ENCODE measurements at regions not wholly inside any gene's neighbourhood (a gene's known extent, or its start where the extent isn't known, plus 50 kb on each side); places are given as distances from the start of the nearest gene placed in this dataset.

DNA sequence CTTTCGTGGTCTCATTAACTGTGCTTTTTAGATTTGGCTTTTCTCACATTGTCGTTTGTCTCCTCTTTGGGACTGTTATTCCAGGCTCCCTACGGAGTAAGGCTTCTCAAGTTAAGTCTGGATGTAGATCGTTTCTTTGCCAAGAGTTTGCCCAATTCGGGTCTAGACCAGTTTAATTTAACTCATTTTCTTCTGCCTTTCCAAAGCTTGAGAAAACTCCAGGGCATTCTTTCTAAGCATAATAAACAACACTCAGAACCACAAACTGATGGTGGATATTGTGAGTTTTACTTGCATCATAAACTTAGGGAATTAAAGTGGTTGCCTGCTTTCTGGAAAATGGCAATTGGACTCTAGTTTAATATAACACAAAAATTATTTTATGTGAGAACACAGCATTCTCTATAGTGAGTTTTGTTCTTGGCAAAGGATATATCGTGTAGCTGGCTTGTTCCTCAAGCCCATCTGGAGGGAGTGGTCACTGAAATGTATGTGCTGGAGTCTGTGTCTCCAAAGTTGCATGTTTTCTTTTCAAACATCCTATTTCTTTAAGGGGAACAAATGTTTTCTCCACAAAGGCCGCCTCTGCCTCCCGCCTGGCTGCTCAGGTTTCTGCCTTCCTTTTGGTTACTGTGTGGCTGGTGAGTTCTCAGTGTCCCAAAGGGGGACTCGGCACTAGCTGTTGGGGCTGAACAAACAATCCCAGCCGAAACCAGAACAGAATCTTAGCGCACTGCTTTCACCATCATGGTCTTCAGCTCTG lies 211.3 kb upstream of the FBN2 start:
- no peak for FAIRE-seq

DNA sequence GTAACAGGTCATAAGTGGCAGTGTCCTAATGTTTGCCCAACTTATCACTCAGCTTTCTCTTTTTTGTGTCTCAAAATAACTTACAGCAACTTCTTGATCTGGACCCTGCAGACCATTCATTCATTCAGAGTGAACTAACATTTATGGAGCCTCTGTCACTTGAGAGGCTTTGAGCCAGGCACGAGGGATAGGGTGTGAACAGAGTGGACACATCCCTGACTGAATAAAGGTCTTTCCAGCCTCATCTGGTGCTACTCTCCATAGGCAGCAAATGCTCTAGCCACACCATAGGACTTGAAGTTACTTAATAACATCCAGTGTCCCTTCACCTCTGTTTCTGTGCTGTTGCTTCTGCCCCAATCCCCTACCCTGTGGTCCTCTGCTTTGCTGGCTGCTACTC lies 212.1 kb upstream of the FBN2 start:
- no peak for FAIRE-seq

DNA sequence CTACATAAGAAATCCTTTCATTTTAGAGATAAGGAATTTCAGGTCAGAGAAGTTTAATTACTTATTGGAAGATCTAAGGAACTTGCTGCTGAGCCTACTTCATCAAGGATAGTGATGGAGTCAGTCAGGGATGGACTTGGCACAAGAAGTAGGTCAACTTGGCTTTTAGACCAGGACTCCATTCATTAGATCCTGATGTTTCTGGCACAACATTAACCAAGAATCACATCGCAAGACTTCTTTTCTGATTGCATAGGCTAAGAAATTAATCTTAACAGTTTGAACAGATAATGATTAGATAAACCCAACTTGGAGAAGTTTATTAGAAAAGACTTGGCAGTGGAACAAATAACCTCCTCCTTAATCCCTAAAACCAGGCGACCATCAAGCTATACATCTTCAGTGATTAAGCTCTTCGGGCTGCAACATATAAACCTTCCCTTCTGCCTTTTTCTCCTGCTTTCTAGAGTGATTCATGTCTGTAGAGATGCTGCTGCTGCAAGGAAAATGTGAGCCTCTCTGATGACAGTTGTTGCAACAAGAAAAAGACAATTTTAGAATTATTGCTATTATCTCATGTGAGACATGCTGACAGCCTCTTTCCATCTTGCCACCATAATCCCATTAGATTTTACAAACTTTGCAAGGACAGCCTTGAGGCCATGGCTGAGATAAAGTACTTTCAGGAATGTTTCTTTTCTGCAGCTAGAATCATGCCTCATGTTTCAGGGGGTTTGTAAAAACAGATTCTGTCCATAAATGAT lies 207.9 kb upstream of the SLC27A6 start:
- FAIRE-seq: no peak

DNA sequence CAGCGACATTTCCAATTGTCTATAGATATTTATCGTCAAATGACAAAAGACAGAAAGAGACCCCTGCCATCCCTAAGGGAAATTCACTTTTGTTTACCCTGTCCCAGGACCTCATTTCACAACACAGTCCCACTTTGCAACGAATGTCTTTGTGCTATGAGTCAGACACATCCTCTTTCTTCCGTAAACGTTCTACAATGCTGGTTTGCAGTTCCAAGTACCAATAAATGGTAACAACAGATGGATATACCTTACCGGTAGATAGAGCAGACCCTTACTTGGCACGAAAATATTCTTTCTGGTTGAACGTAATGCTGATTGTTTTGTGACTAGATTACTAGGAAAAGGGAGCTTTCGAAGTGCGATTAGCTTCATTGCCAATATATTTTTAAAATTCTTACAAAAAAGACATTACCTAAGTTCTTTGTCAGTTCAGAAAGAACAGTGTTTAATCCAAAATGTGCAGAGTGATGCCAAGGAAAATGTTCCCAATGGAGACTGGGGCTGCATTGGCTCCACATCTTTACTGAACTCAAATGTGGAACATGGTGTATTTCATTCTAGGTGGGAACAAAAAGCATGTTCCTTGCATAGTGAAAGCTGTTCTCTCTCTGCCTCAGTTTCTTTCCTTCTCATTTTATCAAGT lies 202.5 kb upstream of the SLC27A6 start:
- FAIRE-seq: no peak

DNA sequence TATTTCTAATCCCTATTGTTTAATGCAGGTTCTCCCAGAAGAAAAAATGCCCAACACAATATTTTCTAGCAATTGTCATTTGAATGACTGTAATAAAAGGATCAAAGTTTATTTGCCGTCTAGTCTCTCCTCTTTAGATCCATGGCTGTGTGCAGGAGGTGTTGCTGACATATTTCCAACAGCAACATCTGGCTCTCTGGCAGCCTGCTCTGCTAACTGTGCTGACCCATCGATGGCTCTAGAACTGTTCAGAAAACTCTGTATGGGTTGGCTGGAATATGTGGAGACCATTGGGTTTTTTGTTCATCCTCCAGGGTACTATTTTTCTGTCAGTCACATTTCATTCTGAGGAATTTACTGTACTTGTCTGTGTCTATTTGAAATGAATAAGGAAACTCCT lies 202.0 kb upstream of the SLC27A6 start:
- FAIRE-seq: no peak

DNA sequence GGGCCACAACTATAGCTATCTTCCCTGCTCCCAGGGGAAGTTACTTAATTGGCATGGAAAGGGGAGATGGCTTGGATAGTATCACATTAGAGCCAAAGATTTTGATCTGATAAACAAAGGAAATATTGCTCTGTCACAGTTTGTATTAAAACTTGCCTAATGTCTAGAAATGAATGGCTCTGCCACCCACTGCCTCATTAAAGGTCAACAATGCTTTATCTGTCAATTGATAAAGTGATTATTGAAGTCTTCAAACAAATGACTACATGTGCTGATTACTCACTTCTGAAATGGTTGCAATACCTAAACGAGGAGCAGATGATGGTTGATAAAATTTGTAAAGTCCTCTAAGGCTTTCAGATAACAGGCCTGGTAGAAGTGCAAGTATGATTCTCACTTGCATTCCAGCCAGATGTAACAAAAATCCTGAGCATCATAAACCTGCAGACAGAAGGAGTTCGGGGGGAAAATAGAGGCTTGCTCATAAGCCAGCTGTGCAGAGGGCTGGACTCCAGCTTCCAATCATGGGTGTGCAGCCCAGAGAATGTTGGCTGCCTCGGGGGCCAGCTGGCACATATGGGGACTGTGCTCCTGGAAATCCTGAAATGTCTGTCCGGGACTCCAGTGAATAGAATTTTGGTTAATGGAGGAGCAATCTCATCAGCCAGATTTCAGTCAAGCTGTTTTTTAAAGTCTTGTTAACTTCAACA lies 200.5 kb upstream of the SLC27A6 start:
- FAIRE-seq: no peak

DNA sequence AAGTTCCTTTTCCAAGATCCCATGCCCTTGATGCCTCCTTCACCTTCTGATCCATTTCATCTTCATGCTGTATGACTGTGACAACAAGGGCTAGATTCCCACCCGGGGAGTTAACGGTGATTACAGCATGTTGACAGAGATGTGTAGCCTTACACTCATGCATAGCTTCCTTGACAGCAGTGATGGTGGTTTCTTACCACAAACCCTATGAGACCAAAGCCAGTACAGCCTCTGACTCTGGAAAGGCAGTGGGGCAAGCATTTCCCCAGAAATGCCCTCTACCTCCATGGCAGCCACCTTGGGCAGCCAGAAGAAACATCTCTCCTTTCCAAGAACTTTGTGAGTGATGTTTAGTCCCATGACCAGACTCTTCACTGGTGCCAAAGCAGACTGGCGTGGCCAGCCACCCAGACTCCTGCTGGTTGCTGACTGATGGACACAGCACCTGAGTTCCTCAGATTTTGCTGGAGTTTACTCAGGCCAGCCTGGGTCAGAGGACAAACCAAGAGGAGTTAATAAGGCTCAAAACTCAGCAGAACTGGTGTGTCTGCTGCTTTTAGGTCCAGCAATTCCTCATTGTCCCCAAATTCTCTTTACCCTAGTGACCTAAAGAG lies 199.7 kb upstream of the SLC27A6 start:
- no peak for FAIRE-seq

DNA sequence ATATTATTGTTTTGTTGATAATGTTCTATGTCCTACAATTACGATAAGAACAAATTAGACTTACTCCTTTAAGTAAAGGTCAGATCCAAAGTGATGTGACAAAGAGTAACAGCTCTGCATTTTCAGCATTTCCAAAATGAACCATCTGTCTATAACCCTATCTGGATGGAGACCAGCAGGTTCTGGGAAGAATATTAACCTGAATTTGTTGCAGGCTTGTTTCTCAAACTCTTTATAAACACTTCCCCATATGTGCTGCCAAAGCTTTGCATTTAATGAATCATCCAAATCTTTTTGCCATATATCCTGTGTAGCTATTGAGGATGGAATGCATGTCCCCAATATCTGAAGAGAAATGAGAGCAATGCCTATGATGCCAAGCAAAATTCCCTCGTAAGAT lies 198.9 kb upstream of the SLC27A6 start:
- no peak for FAIRE-seq

DNA sequence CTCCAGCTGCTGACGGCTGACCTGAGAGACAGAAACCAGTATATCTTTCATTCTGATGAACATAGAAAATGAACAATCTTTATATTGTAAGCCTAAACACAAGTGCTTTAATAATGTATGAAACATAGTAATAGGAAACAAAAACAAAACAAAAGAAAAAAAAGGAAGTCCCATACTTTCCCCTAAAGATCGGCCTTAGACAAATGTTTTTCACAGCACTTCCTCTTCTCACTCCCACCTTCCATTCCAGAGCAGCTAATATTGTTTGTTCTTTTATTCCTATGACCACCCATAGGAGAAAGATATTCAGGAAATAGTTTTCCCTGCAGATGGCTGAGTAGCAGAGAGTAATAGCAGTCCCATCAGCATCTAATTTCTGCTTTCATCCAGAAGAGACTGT lies 194.4 kb upstream of the SLC27A6 start:
- no peak for FAIRE-seq

DNA sequence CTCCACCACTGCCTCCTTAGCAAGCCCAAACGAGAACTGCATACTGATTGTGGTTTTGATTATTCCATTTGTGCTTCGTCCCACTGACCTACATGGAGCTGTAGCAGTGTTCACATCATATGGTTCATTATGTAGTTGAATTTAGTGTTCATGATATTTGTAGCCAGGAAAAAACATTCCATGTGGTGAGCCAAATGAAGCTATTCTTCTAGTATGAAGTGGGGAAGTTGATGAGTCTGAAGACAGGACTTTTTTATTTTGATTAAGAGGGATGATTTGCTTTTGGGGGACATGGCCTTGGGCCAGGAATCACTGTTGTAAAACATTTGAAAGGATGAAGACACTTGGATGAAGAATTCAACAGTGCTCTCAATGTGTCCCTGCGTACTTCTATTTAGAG lies 192.9 kb upstream of the SLC27A6 start:
- FAIRE-seq: no peak

DNA sequence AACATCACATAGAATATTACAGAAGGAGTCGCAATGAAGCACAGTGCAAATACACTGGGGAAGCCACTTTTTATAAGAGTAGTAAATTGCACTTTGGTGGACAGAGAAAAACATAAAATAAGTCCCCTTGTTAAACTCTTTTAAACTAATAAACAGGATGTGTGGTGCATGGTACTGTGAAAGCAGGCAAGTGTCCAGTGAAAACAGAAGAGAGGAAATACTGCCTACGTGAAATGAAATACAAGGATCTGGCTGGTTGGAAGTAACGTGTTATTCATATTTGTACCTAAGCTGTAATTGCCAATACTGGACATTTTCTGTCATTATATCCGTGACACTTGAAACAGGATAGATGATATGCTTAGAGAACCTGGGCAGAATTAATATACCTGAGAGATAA lies 191.9 kb upstream of the SLC27A6 start:
- FAIRE-seq: no peak

DNA sequence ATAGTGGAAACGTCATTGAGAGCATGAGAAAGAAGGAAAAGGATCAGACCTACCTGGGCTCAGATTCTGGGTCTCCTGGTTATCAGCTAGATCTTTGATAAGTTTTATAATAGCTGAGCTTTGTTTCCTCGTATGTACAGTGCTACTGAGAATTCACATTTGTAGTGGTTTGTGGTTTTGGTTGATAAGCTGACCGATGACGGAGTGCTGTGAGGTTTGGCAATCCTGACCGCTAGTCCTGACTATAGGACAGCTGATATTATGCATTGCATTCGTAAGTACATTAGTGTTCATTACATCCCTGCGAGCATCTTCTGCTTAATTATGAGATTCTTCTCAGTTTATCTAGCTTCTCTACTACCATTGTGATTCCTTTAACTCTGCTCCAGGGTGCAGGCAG lies 190.7 kb upstream of the SLC27A6 start:
- no peak for FAIRE-seq

DNA sequence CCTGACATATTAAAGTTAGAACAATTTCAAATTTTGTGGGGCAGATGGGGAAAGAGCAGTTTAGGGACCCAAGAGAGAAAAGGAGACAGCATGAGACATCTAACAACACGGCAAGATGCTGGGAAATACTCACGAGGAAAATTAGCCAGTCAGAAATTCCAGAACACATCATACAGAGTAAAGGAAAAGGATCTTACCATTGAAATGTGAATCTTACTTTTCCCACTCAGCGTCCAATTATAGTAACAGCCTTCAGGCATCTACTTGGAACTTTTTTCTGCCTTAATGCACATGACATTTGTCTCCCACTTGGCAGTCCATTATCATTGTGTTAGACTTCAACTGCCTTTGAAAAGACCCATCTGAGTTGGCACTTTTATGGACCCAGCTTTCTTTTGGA lies 189.7 kb upstream of the SLC27A6 start:
- no peak for FAIRE-seq

DNA sequence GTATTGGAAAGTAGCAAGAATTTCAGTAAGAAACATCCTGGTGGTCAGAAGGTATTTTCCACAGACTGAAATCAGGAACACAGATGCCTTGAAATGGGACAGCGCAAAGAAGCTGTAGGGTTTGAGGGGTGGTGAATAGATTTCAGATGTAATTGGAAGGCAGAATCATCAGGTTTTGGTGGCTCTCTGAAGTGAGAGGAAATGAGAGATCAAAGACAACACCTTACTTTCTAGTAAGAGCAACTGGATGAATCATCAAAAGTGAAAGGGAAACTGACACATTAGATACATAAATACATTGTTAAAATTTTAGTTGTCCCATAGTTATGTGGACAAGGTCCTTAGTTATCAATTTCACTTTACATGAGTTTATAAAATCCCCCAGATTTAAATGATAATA lies 188.2 kb upstream of the SLC27A6 start:
- FAIRE-seq: no peak

DNA sequence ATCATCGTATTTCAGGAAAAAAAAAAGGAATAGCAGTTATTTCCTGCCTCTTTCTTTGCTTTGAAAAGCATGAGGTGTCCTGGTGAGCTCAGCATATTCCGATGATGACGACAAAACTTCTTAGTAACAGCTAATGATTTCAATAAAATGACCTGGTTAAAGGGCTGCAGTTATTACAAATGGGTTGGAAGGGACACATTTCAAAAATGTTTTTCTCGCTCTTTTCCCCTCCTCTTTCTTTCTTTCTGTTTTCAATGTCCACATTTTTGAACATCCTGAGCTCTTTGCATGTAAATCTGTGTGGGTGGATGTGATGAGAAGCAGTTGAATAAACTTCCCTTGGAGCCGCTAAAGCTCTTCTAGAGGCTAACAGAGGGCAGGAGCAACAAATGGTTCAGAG lies 186.8 kb upstream of the SLC27A6 start:
- no peak for FAIRE-seq

DNA sequence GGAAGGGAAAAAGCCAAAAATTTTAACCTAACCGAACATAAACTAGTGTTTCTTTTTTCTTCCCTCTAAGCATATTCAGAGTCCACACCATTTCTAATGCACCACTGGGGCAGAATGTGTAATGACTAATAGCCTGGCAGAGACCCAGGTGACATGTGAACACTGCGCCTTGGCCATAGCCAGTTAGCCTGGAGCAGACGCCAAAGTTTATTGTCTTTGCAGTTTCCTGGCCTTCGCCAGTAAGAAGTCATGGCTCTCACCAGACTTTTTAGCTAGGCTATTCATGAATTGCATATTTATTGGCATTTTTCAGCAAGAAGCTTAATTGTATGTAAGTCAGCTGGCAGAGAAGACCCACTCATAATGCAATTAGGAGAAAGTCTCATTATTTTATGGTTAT lies 182.8 kb upstream of the SLC27A6 start:
- FAIRE-seq: no peak

DNA sequence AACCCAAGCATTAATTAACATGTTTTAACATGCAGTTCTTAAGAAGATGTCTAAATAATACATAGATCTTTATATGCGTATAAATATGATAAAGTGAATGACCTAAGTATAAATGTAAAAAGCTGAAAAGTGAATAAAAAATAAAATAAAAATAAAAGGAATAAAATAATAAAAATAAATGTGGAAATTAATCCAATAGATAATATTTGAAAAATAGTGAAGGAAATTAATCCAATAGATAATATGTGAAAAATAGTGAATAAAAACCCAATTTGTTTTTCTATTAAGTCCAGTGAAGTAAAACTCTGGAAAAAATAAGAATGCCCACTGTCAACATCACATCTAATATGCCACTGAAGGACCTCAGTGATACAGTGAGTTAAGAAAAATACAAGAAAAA lies 180.6 kb upstream of the SLC27A6 start:
- FAIRE-seq: peak; percentile 71

DNA sequence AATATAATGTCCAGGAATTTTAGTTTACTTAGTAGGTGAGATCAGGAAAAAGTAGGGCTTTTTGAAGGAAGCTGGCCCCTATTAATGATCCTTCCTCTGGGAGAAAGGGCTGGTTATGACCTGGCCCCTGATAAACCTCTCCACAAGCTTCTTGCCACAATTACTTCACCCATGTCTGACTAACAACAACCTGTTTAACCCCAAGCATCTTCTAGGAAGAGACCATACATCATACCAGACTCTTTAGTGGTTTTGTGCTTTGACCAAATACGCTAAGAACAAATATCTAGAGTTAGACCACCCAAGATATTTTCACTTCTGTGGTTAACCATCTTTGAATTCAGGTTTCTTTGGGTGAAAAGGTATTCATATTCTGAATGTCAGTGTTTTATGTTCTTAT lies 174.0 kb upstream of the SLC27A6 start:
- FAIRE-seq: no peak

DNA sequence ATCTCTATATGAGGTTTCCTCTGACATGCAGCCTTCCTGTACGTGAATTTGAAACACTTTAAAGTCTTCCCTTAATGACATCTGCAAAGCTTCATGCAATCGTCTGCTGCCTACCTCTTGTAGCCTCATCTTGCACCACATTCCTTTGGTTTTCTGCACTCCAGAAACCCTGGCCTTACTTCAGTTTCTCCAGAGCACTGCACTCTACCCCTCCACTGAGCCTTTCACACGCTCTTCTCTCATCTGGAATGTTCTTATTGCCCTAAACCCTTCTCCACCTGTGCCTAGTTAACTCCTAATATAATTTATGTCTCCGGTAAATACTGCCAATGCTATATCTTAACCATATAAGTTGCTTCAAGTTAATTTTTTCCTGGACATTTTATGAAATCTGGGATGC lies 168.8 kb upstream of the SLC27A6 start:
- no peak for FAIRE-seq

DNA sequence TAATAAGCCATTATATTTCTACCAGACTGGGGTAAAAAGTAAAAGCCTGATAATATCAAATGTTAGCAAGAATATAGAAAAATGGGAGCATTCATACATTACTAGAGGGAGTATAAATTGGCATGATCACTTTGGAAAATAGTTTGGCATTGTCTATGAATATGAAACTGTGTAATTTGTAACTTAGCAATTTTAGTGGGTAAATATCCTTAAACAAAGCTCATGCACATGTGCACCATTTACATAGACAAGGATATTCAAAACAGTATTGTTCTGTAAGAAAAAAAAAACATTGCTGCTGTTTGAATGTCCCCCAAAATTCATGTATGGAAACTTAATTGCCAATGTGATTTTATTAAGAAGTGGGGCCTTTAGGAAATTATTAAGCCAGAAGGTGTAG lies 166.4 kb upstream of the SLC27A6 start:
- FAIRE-seq: no peak

DNA sequence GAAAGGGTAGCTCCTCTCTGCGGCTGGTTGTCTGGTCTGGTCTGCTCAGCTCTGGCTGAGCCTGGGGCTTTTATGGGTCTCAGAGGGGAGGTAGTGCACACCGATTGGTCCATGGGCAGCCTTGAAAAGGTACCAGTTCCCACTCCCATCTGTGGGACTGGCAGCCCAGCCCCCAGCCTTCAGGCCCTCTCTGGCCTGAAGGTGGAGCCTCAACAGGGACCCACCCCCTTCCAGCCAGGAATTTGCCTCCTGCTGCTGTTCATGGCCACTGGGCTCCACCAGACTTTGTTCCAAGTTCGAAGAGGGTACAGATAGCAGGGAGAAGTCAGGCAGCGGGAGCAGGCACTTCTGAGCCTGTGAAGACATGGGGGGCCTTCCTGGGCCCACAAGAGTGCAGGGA lies 165.3 kb upstream of the SLC27A6 start:
- no peak for FAIRE-seq

DNA sequence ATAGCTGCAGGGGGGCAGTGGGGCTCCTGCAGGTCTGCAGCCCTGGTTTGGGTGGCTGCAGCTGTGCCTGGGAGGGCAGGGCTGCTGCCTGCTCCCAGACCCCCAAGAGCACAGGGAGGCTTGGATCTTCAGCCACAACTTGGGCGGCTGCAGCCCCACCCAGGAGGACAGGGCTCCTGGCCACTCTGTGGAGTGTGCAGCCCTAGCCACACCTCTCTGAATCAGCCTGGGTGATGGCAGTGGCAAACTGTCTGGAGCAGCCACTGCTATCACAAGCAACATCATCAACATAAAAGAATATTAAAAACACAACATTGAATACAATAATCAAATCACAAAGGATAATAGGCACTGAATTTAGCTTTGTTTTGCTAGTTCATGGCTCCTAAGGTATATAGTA lies 164.9 kb upstream of the SLC27A6 start:
- FAIRE-seq: no peak
